Activated B cell treated with CpG ODN at 0.5 μM for 24 hours (primary cell): ENCODE measurements at regions not wholly inside any gene's neighbourhood (a gene's known extent, or its start where the extent isn't known, plus 50 kb on each side); places are given as distances from the start of the nearest gene placed in this dataset.

Source experiments
- ATAC-seq: fragments of 200-7000 bp; cut with Tn5 transposase; one replicate; pipeline ENCODE4 v1.10.0; 2021; ENCODE audit warnings: low read depth, mild to moderate bottlenecking, moderate library complexity
- CTCF ChIA-PET: fragments of 350-600 bp; sonication (Branson Sonifier 250); formaldehyde crosslinking; loops from one replicate; lab custom pipeline; 2021; ENCODE audit warnings: antibody characterized with exemption; lab: Charles Lee
- POLR2A ChIA-PET: fragments of 350-600 bp; sonication (Branson Sonifier 250); formaldehyde crosslinking; loops from one replicate; lab custom pipeline; 2021; ENCODE audit warnings: antibody characterized with exemption; lab: Charles Lee
- DNase-seq: peaks from one replicate; pipeline ENCODE4 v3.0.0; 2022
- H3K27ac Mint-ChIP-seq: one replicate; pipeline ENCODE4 v1.8.0; 2020; ENCODE audit warnings: mixed read lengths
- H3K27me3 Mint-ChIP-seq: one replicate; pipeline ENCODE4 v1.8.0; 2021; ENCODE audit warnings: mixed read lengths
- H3K36me3 Mint-ChIP-seq: one replicate; pipeline ENCODE4 v1.8.0; 2021; ENCODE audit warnings: low read depth, mixed read lengths
- H3K4me1 Mint-ChIP-seq: one replicate; pipeline ENCODE4 v1.8.0; 2021; ENCODE audit warnings: mixed read lengths
- H3K4me3 Mint-ChIP-seq: one replicate; pipeline ENCODE4 v1.8.0; 2020; ENCODE audit warnings: mild to moderate bottlenecking, mixed read lengths
- H3K9me3 Mint-ChIP-seq: one replicate; pipeline ENCODE4 v1.8.0; 2020; ENCODE audit warnings: mixed read lengths
- intact Hi-C: fragments of 100-400 bp; cut with micrococcal nuclease; formaldehyde crosslinking; loops from one replicate; pipeline ENCODE4 v1.15.1; 2024
- TF ChIP-seq, protein P1 (sequence below): fragments of 200-600 bp; IDR thresholded peaks from one replicate; pipeline ENCODE4 v1.8.0; 2022; ENCODE audit warnings: antibody characterized with exemption, mild to moderate bottlenecking

DNA sequence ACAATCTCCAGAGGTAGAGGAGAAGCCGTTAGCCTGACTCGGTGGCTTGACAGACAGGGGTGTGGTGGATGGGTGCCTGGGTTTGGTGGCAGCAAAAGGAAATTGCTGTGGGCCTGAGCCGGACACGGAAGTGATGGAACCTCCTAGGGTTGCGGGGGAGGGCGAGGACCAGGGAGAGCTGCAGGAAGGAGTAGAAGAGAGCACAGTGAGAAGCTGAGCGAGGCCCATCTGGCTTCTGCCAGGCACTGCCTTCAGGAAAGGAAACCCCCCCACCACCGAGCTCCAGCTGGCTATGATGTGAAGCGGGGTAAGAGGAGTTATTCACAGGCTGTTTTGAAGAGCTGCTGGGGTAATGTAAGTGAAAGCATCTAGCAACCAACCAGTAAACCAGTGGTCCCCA, 134.6 kb downstream of the TSN start:
- intact Hi-C loops = no loop called here
- ATAC-seq (no peak), DNase-seq (no peak)
- Mint-ChIP-seq H3K27ac (no peak overlapping the region), H3K27me3 (no peaks in the 10 kb centered on the region), H3K36me3 (no peaks in the 10 kb centered on the region), H3K4me1 (no peaks in the 10 kb centered on the region), H3K4me3 (no peak overlapping the region), H3K9me3 (no peaks in the 10 kb centered on the region)
- ChIA-PET POLR2A (no interaction called here), CTCF (no interaction called here)
- TF ChIP-seq, protein P1, sequence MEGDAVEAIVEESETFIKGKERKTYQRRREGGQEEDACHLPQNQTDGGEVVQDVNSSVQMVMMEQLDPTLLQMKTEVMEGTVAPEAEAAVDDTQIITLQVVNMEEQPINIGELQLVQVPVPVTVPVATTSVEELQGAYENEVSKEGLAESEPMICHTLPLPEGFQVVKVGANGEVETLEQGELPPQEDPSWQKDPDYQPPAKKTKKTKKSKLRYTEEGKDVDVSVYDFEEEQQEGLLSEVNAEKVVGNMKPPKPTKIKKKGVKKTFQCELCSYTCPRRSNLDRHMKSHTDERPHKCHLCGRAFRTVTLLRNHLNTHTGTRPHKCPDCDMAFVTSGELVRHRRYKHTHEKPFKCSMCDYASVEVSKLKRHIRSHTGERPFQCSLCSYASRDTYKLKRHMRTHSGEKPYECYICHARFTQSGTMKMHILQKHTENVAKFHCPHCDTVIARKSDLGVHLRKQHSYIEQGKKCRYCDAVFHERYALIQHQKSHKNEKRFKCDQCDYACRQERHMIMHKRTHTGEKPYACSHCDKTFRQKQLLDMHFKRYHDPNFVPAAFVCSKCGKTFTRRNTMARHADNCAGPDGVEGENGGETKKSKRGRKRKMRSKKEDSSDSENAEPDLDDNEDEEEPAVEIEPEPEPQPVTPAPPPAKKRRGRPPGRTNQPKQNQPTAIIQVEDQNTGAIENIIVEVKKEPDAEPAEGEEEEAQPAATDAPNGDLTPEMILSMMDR = no peak

DNA sequence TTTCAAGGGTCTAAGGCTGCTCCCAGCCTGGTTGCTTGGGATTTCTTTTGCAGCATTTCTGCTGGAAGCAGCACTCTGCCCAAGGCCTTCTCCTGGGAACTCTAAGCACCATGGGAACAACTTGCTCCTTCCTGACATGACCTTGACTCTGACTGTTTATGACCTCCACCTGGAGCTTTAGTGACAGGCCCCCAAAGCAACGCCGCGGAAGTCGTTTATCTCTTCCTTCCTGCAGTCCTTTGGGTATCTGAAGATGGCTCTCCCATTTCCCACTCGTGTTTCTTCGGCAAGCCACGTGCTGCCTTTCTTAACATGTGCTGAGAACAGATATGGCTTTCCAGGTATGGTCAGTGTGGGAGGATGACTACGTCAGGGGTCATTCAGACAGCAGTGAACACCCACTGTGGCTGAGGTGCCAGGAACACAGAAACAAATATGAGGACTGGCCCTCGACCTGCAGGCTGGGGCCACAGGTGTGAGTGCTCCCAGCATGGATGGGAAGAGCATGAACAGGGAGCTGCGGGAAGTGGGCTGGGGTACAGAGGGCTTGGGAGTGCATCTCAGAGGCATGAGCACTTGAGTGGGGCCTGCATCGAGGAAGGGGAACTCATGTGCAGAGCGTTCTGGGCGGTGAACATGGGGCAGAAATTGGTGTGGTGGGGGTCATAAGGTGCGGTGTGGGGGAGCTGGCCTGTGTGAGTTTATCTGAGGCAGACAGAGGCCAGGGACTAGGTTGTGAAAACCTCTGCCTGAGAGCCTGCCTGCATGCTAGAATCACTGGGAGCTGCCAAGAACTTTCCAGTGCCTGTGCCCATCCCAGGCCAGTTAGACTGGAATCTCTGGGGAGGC, 140.5 kb downstream of the TSN start:
- DNase-seq (no peak), ATAC-seq (no peak)
- Mint-ChIP-seq H3K27ac (no peak overlapping the region), H3K4me3 (no peak overlapping the region), H3K4me1 (no peaks in the 10 kb centered on the region), H3K27me3 (no peaks in the 10 kb centered on the region), H3K36me3 (no peaks in the 10 kb centered on the region), H3K9me3 (no peaks in the 10 kb centered on the region)
- POLR2A ChIA-PET = no interaction called here
- intact Hi-C loops = no loop called here
- TF ChIP-seq, protein P1 = no peak
- CTCF ChIA-PET = interaction anchor here (0.6 kb wide), 1 partner anchor 249 kb away, joined by 3 read pairs; no protein-coding TSS in a partner anchor

DNA sequence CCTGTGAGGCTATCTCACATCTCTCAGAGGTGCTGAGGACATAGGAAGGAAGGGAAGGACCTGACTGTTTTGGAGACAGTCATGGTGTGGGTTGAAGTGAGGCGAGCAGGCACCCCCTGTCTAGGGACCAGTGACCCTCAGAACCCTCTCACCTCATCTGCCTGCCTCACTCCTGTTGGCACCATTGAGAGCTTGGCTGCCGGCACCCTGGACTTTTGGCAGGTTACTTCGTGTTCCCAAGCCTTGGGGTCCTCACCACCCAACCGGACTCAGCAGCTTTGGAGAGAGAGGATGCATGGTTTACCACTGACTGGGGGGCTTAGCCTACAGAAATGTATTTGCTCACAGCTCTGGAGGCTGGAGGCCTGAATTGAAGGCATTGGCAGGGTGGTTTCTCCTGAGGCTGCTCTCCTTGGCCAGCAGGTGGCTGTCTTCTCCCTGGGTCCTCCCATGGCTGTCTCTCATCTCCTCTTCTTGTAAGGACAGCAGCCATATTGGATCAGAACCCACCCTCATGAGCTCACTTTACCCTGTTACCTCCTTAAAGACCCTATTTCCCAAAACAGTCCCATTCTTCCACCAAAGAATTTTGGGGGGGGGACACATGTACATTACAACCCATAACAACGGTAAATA, 142.0 kb downstream of the TSN start:
- H3K27me3 Mint-ChIP-seq = no peaks in the 10 kb centered on the region
- POLR2A ChIA-PET = no interaction called here
- TF ChIP-seq, protein P1 = no peak
- H3K27ac Mint-ChIP-seq = no peak overlapping the region
- intact Hi-C loops = no loop called here
- DNase-seq (no peak), ATAC-seq (no peak)
- H3K4me3 Mint-ChIP-seq = no peak overlapping the region
- CTCF ChIA-PET = no interaction called here
- no peaks in the 10 kb centered on the region for H3K36me3 Mint-ChIP-seq
- no peaks in the 10 kb centered on the region for H3K4me1 Mint-ChIP-seq
- no peaks in the 10 kb centered on the region for H3K9me3 Mint-ChIP-seq

DNA sequence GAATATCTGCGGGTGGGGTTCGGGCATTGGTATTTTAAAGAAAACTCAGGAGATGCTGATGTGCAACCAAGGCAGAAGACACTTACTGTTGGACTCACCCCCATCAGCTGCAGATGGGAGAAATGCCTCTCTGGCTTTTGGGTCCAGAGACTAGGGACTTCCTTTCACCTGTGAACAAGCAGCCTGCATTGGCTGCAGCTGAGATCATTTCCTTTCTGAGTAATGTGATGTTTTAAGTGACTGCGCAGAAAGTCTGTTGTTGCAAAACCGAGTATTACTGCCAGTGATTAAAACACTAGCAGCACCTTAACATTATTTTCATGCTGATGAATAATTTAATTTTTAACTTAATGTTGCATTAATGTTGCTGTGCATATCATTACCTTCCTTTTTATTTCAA, 143.0 kb downstream of the TSN start:
- Mint-ChIP-seq H3K9me3 (no peaks in the 10 kb centered on the region), H3K36me3 (no peaks in the 10 kb centered on the region), H3K4me3 (no peak overlapping the region), H3K27ac (no peak overlapping the region), H3K4me1 (no peaks in the 10 kb centered on the region), H3K27me3 (no peaks in the 10 kb centered on the region)
- DNase-seq = no peak
- ChIA-PET POLR2A (no interaction called here), CTCF (no interaction called here)
- TF ChIP-seq, protein P1 = no peak
- ATAC-seq = no peak
- intact Hi-C loops = no loop called here

DNA sequence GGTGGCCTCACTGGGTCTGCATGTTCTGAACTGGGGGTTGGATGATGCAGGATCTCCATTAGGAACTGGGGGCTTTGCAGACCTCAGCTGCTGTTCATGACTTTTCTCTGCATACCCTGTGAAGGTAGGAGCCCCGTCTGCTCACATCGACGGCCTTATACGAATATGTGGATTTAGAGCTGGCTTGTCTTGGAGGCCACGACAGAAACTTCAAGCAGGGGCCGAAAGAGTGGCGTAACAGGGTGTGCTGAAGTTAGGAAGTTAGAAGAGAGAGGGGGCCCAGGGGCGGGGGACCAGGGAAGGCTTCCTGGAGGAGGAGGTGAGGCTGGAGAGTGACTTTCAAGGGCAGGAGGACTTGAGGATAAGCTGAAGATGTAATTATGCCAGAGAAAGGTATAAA, 144.9 kb downstream of the TSN start:
- intact Hi-C loops = no loop called here
- no peak overlapping the region for H3K4me3 Mint-ChIP-seq
- no peaks in the 10 kb centered on the region for H3K36me3 Mint-ChIP-seq
- TF ChIP-seq, protein P1 = no peak
- no peak overlapping the region for H3K27ac Mint-ChIP-seq
- POLR2A ChIA-PET = no interaction called here
- ATAC-seq = no peak
- CTCF ChIA-PET = no interaction called here
- no peak for DNase-seq
- H3K27me3 Mint-ChIP-seq = no peaks in the 10 kb centered on the region
- H3K9me3 Mint-ChIP-seq = no peaks in the 10 kb centered on the region
- no peaks in the 10 kb centered on the region for H3K4me1 Mint-ChIP-seq
